Astrocyte (in vitro differentiated cells and primary cell): ENCODE measurements at regions not wholly inside any gene's neighbourhood (a gene's known extent, or its start where the extent isn't known, plus 50 kb on each side); places are given as distances from the start of the nearest gene placed in this dataset.

Experiments
- DNase-seq: peaks from one replicate; pipeline ENCODE4 v3.0.0-alpha.2; 2010; ENCODE audit warnings: low read depth
- FAIRE-seq: peaks from 2 replicates; lab custom pipeline; 2011; peaks lifted over from hg19 to GRCh38; lab: Jason Lieb, UNC
- H2AFZ ChIP-seq: 2 replicates; pipeline ENCODE4 v1.6.0; 2012; ENCODE audit warnings: low read depth, low read length, inconsistent platforms
- H3K27ac ChIP-seq: 2 replicates; pipeline ENCODE4 v1.5.1; 2011; ENCODE audit warnings: low read depth, low read length, inconsistent platforms
- H3K27me3 ChIP-seq: 2 replicates; pipeline ENCODE4 v1.6.0; 2011; ENCODE audit warnings: low read length, inconsistent platforms; ENCODE audit not compliant: insufficient read depth
- H3K36me3 ChIP-seq: 2 replicates; pipeline ENCODE4 v1.5.1; 2011; ENCODE audit warnings: low read length, inconsistent platforms; ENCODE audit not compliant: insufficient read depth
- H3K4me1 ChIP-seq: 2 replicates; pipeline ENCODE4 v1.5.1; 2011; ENCODE audit warnings: low read length, inconsistent platforms; ENCODE audit not compliant: insufficient read depth
- H3K4me2 ChIP-seq: 2 replicates; pipeline ENCODE4 v1.6.0; 2012; ENCODE audit warnings: low read length, inconsistent platforms
- H3K4me3 ChIP-seq: 2 replicates; pipeline ENCODE4 v1.5.1; 2011; ENCODE audit warnings: low read depth, mild to moderate bottlenecking, low read length, inconsistent platforms; ENCODE audit not compliant: insufficient read depth
- H3K79me2 ChIP-seq: 2 replicates; pipeline ENCODE4 v1.6.0; 2012; ENCODE audit warnings: mild to moderate bottlenecking, low read length, inconsistent platforms; ENCODE audit not compliant: insufficient read depth
- H3K9ac ChIP-seq: 2 replicates; pipeline ENCODE4 v1.6.0; 2012; ENCODE audit warnings: mild to moderate bottlenecking, low read length, inconsistent platforms
- H3K9me3 ChIP-seq: 2 replicates; pipeline ENCODE4 v1.5.1; 2012; ENCODE audit warnings: low read depth, mild to moderate bottlenecking, low read length, inconsistent platforms; ENCODE audit not compliant: insufficient read depth
- H4K20me1 ChIP-seq: 2 replicates; pipeline ENCODE4 v1.6.0; 2012; ENCODE audit warnings: low read length, inconsistent platforms; ENCODE audit not compliant: insufficient read depth
- H3K27ac Mint-ChIP-seq: one replicate; pipeline ENCODE4 v1.8.0; 2021; ENCODE audit warnings: mild to moderate bottlenecking, mixed read lengths; ENCODE audit not compliant: unreplicated experiment
- H3K27me3 Mint-ChIP-seq: one replicate; pipeline ENCODE4 v1.8.0; 2021; ENCODE audit warnings: low read depth, mixed read lengths; ENCODE audit not compliant: unreplicated experiment
- H3K36me3 Mint-ChIP-seq: one replicate; pipeline ENCODE4 v1.8.0; 2021; ENCODE audit warnings: low read depth, mixed read lengths; ENCODE audit not compliant: unreplicated experiment
- H3K4me1 Mint-ChIP-seq: one replicate; pipeline ENCODE4 v1.8.0; 2021; ENCODE audit warnings: low read depth, mixed read lengths; ENCODE audit not compliant: unreplicated experiment
- H3K4me3 Mint-ChIP-seq: one replicate; pipeline ENCODE4 v1.8.0; 2021; ENCODE audit warnings: mild to moderate bottlenecking, moderate library complexity, mixed read lengths; ENCODE audit not compliant: unreplicated experiment
- H3K9me3 Mint-ChIP-seq: one replicate; pipeline ENCODE4 v1.8.0; 2021; ENCODE audit warnings: mild to moderate bottlenecking, mixed read lengths; ENCODE audit not compliant: unreplicated experiment
- EZH2 ChIP-seq: IDR thresholded peaks from 2 replicates; pipeline ENCODE4 v1.6.1; 2012; ENCODE audit warnings: mild to moderate bottlenecking, low read length, inconsistent platforms; ENCODE audit not compliant: insufficient read depth
- TF ChIP-seq, protein P1 (sequence below): IDR thresholded peaks from 2 replicates; pipeline ENCODE4 v1.5.1; 2011; ENCODE audit warnings: low read depth, mild to moderate bottlenecking, inconsistent platforms, low read length, moderate library complexity; ENCODE audit not compliant: insufficient read depth

GRCh38 chr2:235244255-235245220 lies 249.3 kb upstream of the AGAP1 start:
- DNase-seq (peak; percentile 63), FAIRE-seq (peak; percentile 32)
- H3K27me3 Mint-ChIP-seq, result peaks cover 15% of the 10 kb centered on the region
- no peak overlapping the region for H3K4me3 Mint-ChIP-seq
- H3K36me3 ChIP-seq, result no peaks in the 10 kb centered on the region
- H3K27ac Mint-ChIP-seq, result peak overlapping the region; percentile 69
- H3K4me1 Mint-ChIP-seq, result peaks cover 33% of the 10 kb centered on the region
- H3K4me3 ChIP-seq, result no peak overlapping the region
- no peak overlapping the region for H3K9ac ChIP-seq
- no peak overlapping the region for H3K27ac ChIP-seq
- H3K9me3 ChIP-seq, result no peaks in the 10 kb centered on the region
- H3K36me3 Mint-ChIP-seq, result no peaks in the 10 kb centered on the region
- H2AFZ ChIP-seq, result no peak overlapping the region
- H3K9me3 Mint-ChIP-seq, result peaks cover 3% of the 10 kb centered on the region
- no peaks in the 10 kb centered on the region for H3K4me1 ChIP-seq
- no peaks in the 10 kb centered on the region for H3K79me2 ChIP-seq
- peaks cover 9% of the 10 kb centered on the region for H3K27me3 ChIP-seq
- no peaks in the 10 kb centered on the region for H4K20me1 ChIP-seq
- H3K4me2 ChIP-seq, result no peak overlapping the region
- no peak for TF ChIP-seq EZH2
- TF ChIP-seq, protein P1, sequence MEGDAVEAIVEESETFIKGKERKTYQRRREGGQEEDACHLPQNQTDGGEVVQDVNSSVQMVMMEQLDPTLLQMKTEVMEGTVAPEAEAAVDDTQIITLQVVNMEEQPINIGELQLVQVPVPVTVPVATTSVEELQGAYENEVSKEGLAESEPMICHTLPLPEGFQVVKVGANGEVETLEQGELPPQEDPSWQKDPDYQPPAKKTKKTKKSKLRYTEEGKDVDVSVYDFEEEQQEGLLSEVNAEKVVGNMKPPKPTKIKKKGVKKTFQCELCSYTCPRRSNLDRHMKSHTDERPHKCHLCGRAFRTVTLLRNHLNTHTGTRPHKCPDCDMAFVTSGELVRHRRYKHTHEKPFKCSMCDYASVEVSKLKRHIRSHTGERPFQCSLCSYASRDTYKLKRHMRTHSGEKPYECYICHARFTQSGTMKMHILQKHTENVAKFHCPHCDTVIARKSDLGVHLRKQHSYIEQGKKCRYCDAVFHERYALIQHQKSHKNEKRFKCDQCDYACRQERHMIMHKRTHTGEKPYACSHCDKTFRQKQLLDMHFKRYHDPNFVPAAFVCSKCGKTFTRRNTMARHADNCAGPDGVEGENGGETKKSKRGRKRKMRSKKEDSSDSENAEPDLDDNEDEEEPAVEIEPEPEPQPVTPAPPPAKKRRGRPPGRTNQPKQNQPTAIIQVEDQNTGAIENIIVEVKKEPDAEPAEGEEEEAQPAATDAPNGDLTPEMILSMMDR, result no peak

GRCh38 chr2:235247001-235247400 lies 246.8 kb upstream of the AGAP1 start:
- peaks cover 33% of the 10 kb centered on the region for H3K4me1 Mint-ChIP-seq
- Histone ChIP-seq H3K79me2 (no peaks in the 10 kb centered on the region), H3K27ac (no peak overlapping the region), H3K9me3 (no peaks in the 10 kb centered on the region), H4K20me1 (no peaks in the 10 kb centered on the region), H3K36me3 (no peaks in the 10 kb centered on the region), H3K4me3 (no peak overlapping the region), H3K4me2 (no peak overlapping the region), H2AFZ (no peak overlapping the region), H3K4me1 (no peaks in the 10 kb centered on the region), H3K27me3 (peaks cover 5% of the 10 kb centered on the region), H3K9ac (no peak overlapping the region)
- DNase-seq, result no peak
- no peak overlapping the region for H3K4me3 Mint-ChIP-seq
- TF ChIP-seq, protein P1, result no peak
- TF ChIP-seq EZH2, result no peak
- no peaks in the 10 kb centered on the region for H3K9me3 Mint-ChIP-seq
- no peak overlapping the region for H3K27ac Mint-ChIP-seq
- peaks cover 5% of the 10 kb centered on the region for H3K27me3 Mint-ChIP-seq
- no peaks in the 10 kb centered on the region for H3K36me3 Mint-ChIP-seq
- FAIRE-seq, result no peak

GRCh38 chr2:235255693-235256092 lies 238.2 kb upstream of the AGAP1 start:
- H3K27ac Mint-ChIP-seq, result no peak overlapping the region
- H3K36me3 Mint-ChIP-seq, result no peaks in the 10 kb centered on the region
- H3K4me1 Mint-ChIP-seq, result no peaks in the 10 kb centered on the region
- no peaks in the 10 kb centered on the region for H4K20me1 ChIP-seq
- no peak overlapping the region for H3K4me3 Mint-ChIP-seq
- no peaks in the 10 kb centered on the region for H3K4me1 ChIP-seq
- no peaks in the 10 kb centered on the region for H3K27me3 Mint-ChIP-seq
- no peak overlapping the region for H3K27ac ChIP-seq
- H3K9me3 Mint-ChIP-seq, result peaks cover 5% of the 10 kb centered on the region
- H3K9ac ChIP-seq, result no peak overlapping the region
- no peak for TF ChIP-seq EZH2
- TF ChIP-seq, protein P1, result no peak
- H3K9me3 ChIP-seq, result no peaks in the 10 kb centered on the region
- no peaks in the 10 kb centered on the region for H3K79me2 ChIP-seq
- DNase-seq (no peak), FAIRE-seq (no peak)
- peaks cover 9% of the 10 kb centered on the region for H3K27me3 ChIP-seq
- no peak overlapping the region for H3K4me2 ChIP-seq
- no peaks in the 10 kb centered on the region for H3K36me3 ChIP-seq
- no peak overlapping the region for H3K4me3 ChIP-seq
- H2AFZ ChIP-seq, result no peak overlapping the region
